DND-41 (cell line): ENCODE measurements at regions not wholly inside any gene's neighbourhood (a gene's known extent, or its start where the extent isn't known, plus 50 kb on each side); places are given as distances from the start of the nearest gene placed in this dataset.

Experiments used
- CTCF ChIP-seq: IDR thresholded peaks from 2 replicates; pipeline ENCODE4 v1.5.1; 2012; ENCODE audit warnings: borderline replicate concordance, low read length, moderate library complexity, mild to moderate bottlenecking; ENCODE audit not compliant: poor library complexity, severe bottlenecking; ENCODE audit errors: extremely low read depth
- EZH2 ChIP-seq: IDR thresholded peaks from 3 replicates; pipeline ENCODE4 v1.6.1; 2012; ENCODE audit warnings: borderline replicate concordance, low read depth, mild to moderate bottlenecking, moderate library complexity, low read length, inconsistent platforms; ENCODE audit not compliant: severe bottlenecking

- TF ChIP-seq CTCF (no peak), EZH2 (no peak)
Measured at GRCh38 chr1:55943012-55943411, 636.4 kb downstream of the PLPP3 start.
